GM12878 (cell line): ENCODE measurements at regions not wholly inside any gene's neighbourhood (a gene's known extent, or its start where the extent isn't known, plus 50 kb on each side); places are given as distances from the start of the nearest gene placed in this dataset.

Source experiments
- ATAC-seq: fragments of 200-7000 bp; cut with Tn5 transposase; 3 replicates; pipeline ENCODE4 v1.9.1; 2020; ENCODE audit warnings: mild to moderate bottlenecking, moderate library complexity
- BruUV-seq: library from RNA; stranded (reverse); fragments of 400-500 nt; replicated peaks from 2 replicates; lab custom pipeline; 2021; lab: Mats Ljungman, UMichigan
- CTCF ChIA-PET: fragments of 300-600 bp; sonication (Branson Sonifier 250); formaldehyde crosslinking; extraction: SDS; loops from one replicate; lab custom pipeline; 2021; ENCODE audit warnings: inconsistent platforms; lab: Yijun Ruan, JAX
- POLR2A ChIA-PET: fragments of 350-600 bp; formaldehyde crosslinking; extraction: SDS; loops from one replicate; lab custom pipeline; 2021; ENCODE audit warnings: inconsistent platforms; lab: Charles Lee
- RAD21 ChIA-PET: fragments of 300-600 bp; sonication (Branson Sonifier 250); formaldehyde crosslinking; loops from one replicate; lab custom pipeline; 2023; ENCODE audit warnings: antibody characterized with exemption; ENCODE audit not compliant: unreplicated experiment; lab: Charles Lee
- SMC1A ChIA-PET: fragments of 300-600 bp; sonication (Branson Sonifier 250); formaldehyde crosslinking; loops from one replicate; lab custom pipeline; 2023; ENCODE audit not compliant: unreplicated experiment, uncharacterized antibody; lab: Charles Lee
- DNase-seq: peaks from one replicate; pipeline ENCODE4 v3.0.0-alpha.2; 2011; ENCODE audit warnings: low read depth, low spot score
- FAIRE-seq: peaks from 3 replicates; lab custom pipeline; 2011; peaks lifted over from hg19 to GRCh38; lab: Jason Lieb, UNC
- H2AFZ ChIP-seq: 2 replicates; pipeline ENCODE4 v1.6.0; 2011; ENCODE audit warnings: low read depth, low read length, control low read depth; ENCODE audit not compliant: control insufficient read depth
- H3K27ac ChIP-seq: 2 replicates; pipeline ENCODE4 v1.5.1; 2011; ENCODE audit warnings: control low read depth; ENCODE audit not compliant: control insufficient read depth, insufficient read depth
- H3K27me3 ChIP-seq, 2 experiments: replicated peaks in 1 of 2; 2 replicates each; pipeline versions ENCODE4 v1.6.0 to v1.6.1; 2011; ENCODE audit warnings: low read length in 1 of 2; ENCODE audit not compliant: control insufficient read depth in 2 of 2, insufficient read depth in 2 of 2
- H3K36me3 ChIP-seq, 2 experiments: 2 replicates each; pipeline ENCODE4 v1.5.1; 2011; ENCODE audit warnings: low read length in 1 of 2; ENCODE audit not compliant: control insufficient read depth in 2 of 2, insufficient read depth in 2 of 2
- H3K4me1 ChIP-seq: 2 replicates; pipeline ENCODE4 v1.6.1; 2011; ENCODE audit warnings: mild to moderate bottlenecking, low read length, moderate library complexity, mixed read lengths; ENCODE audit not compliant: control insufficient read depth, insufficient read depth
- H3K4me2 ChIP-seq: 2 replicates; pipeline ENCODE4 v1.6.0; 2011; ENCODE audit warnings: control low read depth; ENCODE audit not compliant: control insufficient read depth, insufficient read depth
- H3K4me3 ChIP-seq: fragments of 200-600 bp; sonication (generic); 2 replicates; pipeline ENCODE4 v1.5.1; 2016
- H3K79me2 ChIP-seq: 2 replicates; pipeline ENCODE4 v1.6.0; 2011; ENCODE audit warnings: low read length; ENCODE audit not compliant: control insufficient read depth, insufficient read depth
- H3K9ac ChIP-seq: 2 replicates; pipeline ENCODE4 v1.8.0; 2011; ENCODE audit warnings: low read length, control low read depth, mixed read lengths; ENCODE audit not compliant: control insufficient read depth, insufficient read depth
- H3K9me3 ChIP-seq: replicated peaks from 3 replicates; pipeline ENCODE4 v1.5.1; 2011; ENCODE audit warnings: mild to moderate bottlenecking, low read length; ENCODE audit not compliant: control insufficient read depth, insufficient read depth
- H4K20me1 ChIP-seq: 2 replicates; pipeline ENCODE4 v1.6.0; 2011; ENCODE audit not compliant: control insufficient read depth, insufficient read depth
- ASH2L ChIP-seq: fragments of 300-600, 200-600 bp; sonication (generic); IDR thresholded peaks from 2 replicates; pipeline ENCODE4 v1.6.1; 2017; ENCODE audit warnings: low read depth, mild to moderate bottlenecking, borderline replicate concordance
- BACH1 ChIP-seq: fragments of 450-650 bp; IDR thresholded peaks from 2 replicates; pipeline ENCODE4 v1.6.1; 2017; ENCODE audit warnings: mild to moderate bottlenecking, borderline replicate concordance
- GATAD2B ChIP-seq: fragments of 450-650 bp; conservative IDR thresholded peaks from 2 replicates; pipeline ENCODE4 v1.6.1; 2017; ENCODE audit warnings: low read depth, mild to moderate bottlenecking, moderate library complexity
- JUNB ChIP-seq: IDR thresholded peaks from 2 replicates; pipeline ENCODE4 v1.6.1; 2016; ENCODE audit warnings: antibody characterized with exemption, mild to moderate bottlenecking
- MLLT1 ChIP-seq: fragments of 450-650 bp; IDR thresholded peaks from 2 replicates; pipeline ENCODE4 v1.6.1; 2016; ENCODE audit warnings: mild to moderate bottlenecking
- MYB ChIP-seq: fragments of 150-350 bp; IDR thresholded peaks from 2 replicates; pipeline ENCODE4 v1.6.1; 2014; ENCODE audit warnings: mild to moderate bottlenecking, low read depth, low read length, borderline replicate concordance
- NFXL1 ChIP-seq: fragments of 450-650 bp; IDR thresholded peaks from 2 replicates; pipeline ENCODE4 v1.6.1; 2017; ENCODE audit warnings: antibody characterized with exemption, mild to moderate bottlenecking, borderline replicate concordance
- PML ChIP-seq: IDR thresholded peaks from 2 replicates; pipeline ENCODE4 v1.6.1; 2012; ENCODE audit warnings: low read length, inconsistent platforms
- SKIL ChIP-seq: fragments of 450-650 bp; IDR thresholded peaks from 2 replicates; pipeline ENCODE4 v1.6.1; 2017; ENCODE audit warnings: mild to moderate bottlenecking, low read depth, inconsistent platforms; ENCODE audit not compliant: poor library complexity, severe bottlenecking
- SMC3 ChIP-seq: IDR thresholded peaks from 2 replicates; pipeline ENCODE4 v1.6.1; 2011; ENCODE audit warnings: low read length, improper control_type of control experiment, borderline replicate concordance
- TAF1 ChIP-seq: IDR thresholded peaks from 2 replicates; pipeline ENCODE4 v1.6.1; 2011; ENCODE audit warnings: mild to moderate bottlenecking, low read depth, low read length, borderline replicate concordance
- TARDBP ChIP-seq: IDR thresholded peaks from 2 replicates; pipeline ENCODE4 v1.6.1; 2016; ENCODE audit warnings: borderline replicate concordance
- TCF12 ChIP-seq: IDR thresholded peaks from 2 replicates; pipeline ENCODE4 v1.6.1; 2011; ENCODE audit warnings: low read depth, mild to moderate bottlenecking, low read length
- TCF3 ChIP-seq: IDR thresholded peaks from 2 replicates; pipeline ENCODE4 v1.6.1; 2012; ENCODE audit warnings: low read depth, mild to moderate bottlenecking, low read length, borderline replicate concordance; ENCODE audit not compliant: insufficient read depth
- ZSCAN29 ChIP-seq: fragments of 450-650 bp; IDR thresholded peaks from 2 replicates; pipeline ENCODE4 v1.6.1; 2017; ENCODE audit warnings: mild to moderate bottlenecking, moderate library complexity
- in situ Hi-C: fragments of 300-500 bp; cut with MboI; formaldehyde crosslinking; loops from 9 replicates; pipeline ENCODE4 v1.14.3; 2018; ENCODE audit warnings: mixed read lengths
- intact Hi-C: fragments of 100-400 bp; cut with micrococcal nuclease; formaldehyde crosslinking; loops from one replicate; pipeline ENCODE4 v1.14.2; 2022; ENCODE audit not compliant: unreplicated experiment
- TF ChIP-seq, protein P1 (sequence below): IDR thresholded peaks from 2 replicates; pipeline ENCODE4 v1.6.1; 2011; ENCODE audit warnings: borderline replicate concordance, low read depth, mild to moderate bottlenecking, moderate library complexity, low read length; ENCODE audit not compliant: insufficient read depth, poor library complexity, severe bottlenecking
- TF ChIP-seq, protein P2 (sequence below): fragments of 450-650 bp; IDR thresholded peaks from 2 replicates; pipeline ENCODE4 v1.6.1; 2017; ENCODE audit warnings: borderline replicate concordance

GRCh38 chr7:19939746-19940145 is 166.3 kb upstream of the TMEM196 start:
- ChIA-PET SMC1A (no interaction called here), POLR2A (no interaction called here), CTCF (no interaction called here)
- no peak for ATAC-seq
- Histone ChIP-seq H3K4me2 (no peak overlapping the region), H3K4me1 (no peaks in the 10 kb centered on the region), H3K9ac (no peak overlapping the region), H3K27me3 (no peaks in the 10 kb centered on the region), H4K20me1 (no peaks in the 10 kb centered on the region), H2AFZ (no peak overlapping the region), H3K27ac (no peak overlapping the region), H3K36me3 (no peaks in the 10 kb centered on the region), H3K79me2 (no peaks in the 10 kb centered on the region)
- DNase-seq = no peak
- in situ Hi-C loops = no loop called here
- no peak for FAIRE-seq
- TF ChIP-seq TARDBP = no peak
- TF ChIP-seq ZSCAN29 = no peak
- no peak for TF ChIP-seq TCF3
- no peak for TF ChIP-seq JUNB
- no peak for TF ChIP-seq TAF1
- TF ChIP-seq, protein P1, sequence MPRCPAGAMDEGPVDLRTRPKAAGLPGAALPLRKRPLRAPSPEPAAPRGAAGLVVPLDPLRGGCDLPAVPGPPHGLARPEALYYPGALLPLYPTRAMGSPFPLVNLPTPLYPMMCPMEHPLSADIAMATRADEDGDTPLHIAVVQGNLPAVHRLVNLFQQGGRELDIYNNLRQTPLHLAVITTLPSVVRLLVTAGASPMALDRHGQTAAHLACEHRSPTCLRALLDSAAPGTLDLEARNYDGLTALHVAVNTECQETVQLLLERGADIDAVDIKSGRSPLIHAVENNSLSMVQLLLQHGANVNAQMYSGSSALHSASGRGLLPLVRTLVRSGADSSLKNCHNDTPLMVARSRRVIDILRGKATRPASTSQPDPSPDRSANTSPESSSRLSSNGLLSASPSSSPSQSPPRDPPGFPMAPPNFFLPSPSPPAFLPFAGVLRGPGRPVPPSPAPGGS = no peak
- no peak for TF ChIP-seq SMC3
- TF ChIP-seq MYB = no peak
- TF ChIP-seq NFXL1 = no peak
- TF ChIP-seq PML = no peak
- TF ChIP-seq ASH2L = no peak
- no peak for TF ChIP-seq SKIL
- TF ChIP-seq TCF12 = no peak
- no peak for TF ChIP-seq GATAD2B
- TF ChIP-seq BACH1 = no peak
- TF ChIP-seq, protein P2, sequence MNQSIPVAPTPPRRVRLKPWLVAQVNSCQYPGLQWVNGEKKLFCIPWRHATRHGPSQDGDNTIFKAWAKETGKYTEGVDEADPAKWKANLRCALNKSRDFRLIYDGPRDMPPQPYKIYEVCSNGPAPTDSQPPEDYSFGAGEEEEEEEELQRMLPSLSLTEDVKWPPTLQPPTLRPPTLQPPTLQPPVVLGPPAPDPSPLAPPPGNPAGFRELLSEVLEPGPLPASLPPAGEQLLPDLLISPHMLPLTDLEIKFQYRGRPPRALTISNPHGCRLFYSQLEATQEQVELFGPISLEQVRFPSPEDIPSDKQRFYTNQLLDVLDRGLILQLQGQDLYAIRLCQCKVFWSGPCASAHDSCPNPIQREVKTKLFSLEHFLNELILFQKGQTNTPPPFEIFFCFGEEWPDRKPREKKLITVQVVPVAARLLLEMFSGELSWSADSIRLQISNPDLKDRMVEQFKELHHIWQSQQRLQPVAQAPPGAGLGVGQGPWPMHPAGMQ = no peak
- TF ChIP-seq MLLT1 = no peak
- TF ChIP-seq, all 136 proteins: peak for 0
- intact Hi-C loops = no loop called here
- no TSS peak for BruUV-seq
- Histone ChIP-seq H3K4me3 (no peak overlapping the region), H3K9me3 (no peaks in the 10 kb centered on the region; the same call in 2 of the 3 replicates)
- RAD21 ChIA-PET = no interaction called here
